Nephron (organoid): ENCODE measurements at regions not wholly inside any gene's neighbourhood (a gene's known extent, or its start where the extent isn't known, plus 50 kb on each side); places are given as distances from the start of the nearest gene placed in this dataset.

ENCODE experiments used
- H3K27ac Mint-ChIP-seq, 3 experiments: 2 replicates each; pipeline ENCODE4 v1.8.0; 2020; ENCODE audit warnings: mixed read lengths in 3 of 3, mild to moderate bottlenecking in 2 of 3, moderate library complexity in 1 of 3
- H3K27me3 Mint-ChIP-seq: 2 replicates; pipeline ENCODE4 v1.8.0; 2021; ENCODE audit warnings: low read depth, mild to moderate bottlenecking, moderate library complexity, mixed read lengths
- H3K36me3 Mint-ChIP-seq: 2 replicates; pipeline ENCODE4 v1.8.0; 2020; ENCODE audit warnings: low read depth, mixed read lengths
- H3K4me1 Mint-ChIP-seq: 2 replicates; pipeline ENCODE4 v1.8.0; 2020; ENCODE audit warnings: mixed read lengths
- H3K4me3 Mint-ChIP-seq, 3 experiments: 2 replicates each; pipeline ENCODE4 v1.8.0; 2020; ENCODE audit warnings: mild to moderate bottlenecking in 3 of 3, mixed read lengths in 3 of 3, moderate library complexity in 2 of 3
- H3K9me3 Mint-ChIP-seq: 2 replicates; pipeline ENCODE4 v1.8.0; 2020; ENCODE audit warnings: mixed read lengths
- TF ChIP-seq, protein P1 (sequence below), 3 experiments: fragments of 200-600 bp; sonication (generic); IDR thresholded peaks; one replicate each; pipeline ENCODE4 v1.5.0; 2021; ENCODE audit warnings: antibody characterized with exemption in 3 of 3; ENCODE audit not compliant: unreplicated experiment in 3 of 3

GRCh38 chr2:142533177-142533576, 344.3 kb upstream of the KYNU start:
- Mint-ChIP-seq H3K27ac (no peak overlapping the region), H3K4me3 (no peak overlapping the region), H3K36me3 (no peaks in the 10 kb centered on the region), H3K4me1 (no peaks in the 10 kb centered on the region), H3K9me3 (no peaks in the 10 kb centered on the region), H3K27me3 (no peaks in the 10 kb centered on the region)
- TF ChIP-seq, protein P1, sequence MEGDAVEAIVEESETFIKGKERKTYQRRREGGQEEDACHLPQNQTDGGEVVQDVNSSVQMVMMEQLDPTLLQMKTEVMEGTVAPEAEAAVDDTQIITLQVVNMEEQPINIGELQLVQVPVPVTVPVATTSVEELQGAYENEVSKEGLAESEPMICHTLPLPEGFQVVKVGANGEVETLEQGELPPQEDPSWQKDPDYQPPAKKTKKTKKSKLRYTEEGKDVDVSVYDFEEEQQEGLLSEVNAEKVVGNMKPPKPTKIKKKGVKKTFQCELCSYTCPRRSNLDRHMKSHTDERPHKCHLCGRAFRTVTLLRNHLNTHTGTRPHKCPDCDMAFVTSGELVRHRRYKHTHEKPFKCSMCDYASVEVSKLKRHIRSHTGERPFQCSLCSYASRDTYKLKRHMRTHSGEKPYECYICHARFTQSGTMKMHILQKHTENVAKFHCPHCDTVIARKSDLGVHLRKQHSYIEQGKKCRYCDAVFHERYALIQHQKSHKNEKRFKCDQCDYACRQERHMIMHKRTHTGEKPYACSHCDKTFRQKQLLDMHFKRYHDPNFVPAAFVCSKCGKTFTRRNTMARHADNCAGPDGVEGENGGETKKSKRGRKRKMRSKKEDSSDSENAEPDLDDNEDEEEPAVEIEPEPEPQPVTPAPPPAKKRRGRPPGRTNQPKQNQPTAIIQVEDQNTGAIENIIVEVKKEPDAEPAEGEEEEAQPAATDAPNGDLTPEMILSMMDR (IDR thresholded peaks at IDR 0.05; ENCODE audit: unreplicated experiment in 3 of 3): no peak

DNA sequence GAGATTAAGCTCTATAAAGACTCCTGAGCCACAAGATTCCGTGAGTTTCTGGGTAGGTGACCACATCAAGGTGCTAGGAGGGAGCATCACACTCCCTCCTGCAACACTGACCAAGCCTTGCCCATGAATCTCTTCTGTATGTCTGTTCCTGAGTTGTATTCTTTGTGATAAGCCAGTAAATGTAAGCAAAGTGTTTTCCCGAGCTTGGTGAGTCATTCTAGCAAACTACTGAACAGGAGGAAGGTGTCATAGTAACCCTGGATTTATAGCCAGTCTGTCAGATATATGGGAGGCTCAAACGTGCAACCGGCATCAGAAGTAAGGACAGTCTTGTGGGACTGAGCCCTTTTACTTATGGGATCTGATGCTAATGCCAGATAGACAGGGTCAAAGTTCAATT, 346.1 kb upstream of the KYNU start:
- Mint-ChIP-seq H3K4me3 (no peak overlapping the region), H3K4me1 (no peaks in the 10 kb centered on the region), H3K27ac (no peak overlapping the region), H3K36me3 (no peaks in the 10 kb centered on the region), H3K27me3 (no peaks in the 10 kb centered on the region), H3K9me3 (no peaks in the 10 kb centered on the region)
- TF ChIP-seq, protein P1 (IDR thresholded peaks at IDR 0.05; ENCODE audit: unreplicated experiment in 3 of 3): no peak

GRCh38 chr2:142525720-142526119, 351.7 kb upstream of the KYNU start:
- Mint-ChIP-seq H3K4me3 (no peak overlapping the region), H3K27ac (no peak overlapping the region), H3K4me1 (no peaks in the 10 kb centered on the region), H3K36me3 (no peaks in the 10 kb centered on the region), H3K9me3 (no peaks in the 10 kb centered on the region), H3K27me3 (no peaks in the 10 kb centered on the region)
- TF ChIP-seq, protein P1 (IDR thresholded peaks at IDR 0.05; ENCODE audit: unreplicated experiment in 3 of 3): no peak

- H3K36me3 Mint-ChIP-seq: no peaks in the 10 kb centered on the region
- H3K27me3 Mint-ChIP-seq: no peaks in the 10 kb centered on the region
- TF ChIP-seq, protein P1 (IDR thresholded peaks at IDR 0.05; ENCODE audit: unreplicated experiment in 3 of 3): no peak
- no peak overlapping the region for H3K4me3 Mint-ChIP-seq
- H3K27ac Mint-ChIP-seq: no peak overlapping the region
- no peaks in the 10 kb centered on the region for H3K4me1 Mint-ChIP-seq
- H3K9me3 Mint-ChIP-seq: no peaks in the 10 kb centered on the region
Measured at GRCh38 chr2:142521492-142521891, 356.0 kb upstream of the KYNU start.

DNA sequence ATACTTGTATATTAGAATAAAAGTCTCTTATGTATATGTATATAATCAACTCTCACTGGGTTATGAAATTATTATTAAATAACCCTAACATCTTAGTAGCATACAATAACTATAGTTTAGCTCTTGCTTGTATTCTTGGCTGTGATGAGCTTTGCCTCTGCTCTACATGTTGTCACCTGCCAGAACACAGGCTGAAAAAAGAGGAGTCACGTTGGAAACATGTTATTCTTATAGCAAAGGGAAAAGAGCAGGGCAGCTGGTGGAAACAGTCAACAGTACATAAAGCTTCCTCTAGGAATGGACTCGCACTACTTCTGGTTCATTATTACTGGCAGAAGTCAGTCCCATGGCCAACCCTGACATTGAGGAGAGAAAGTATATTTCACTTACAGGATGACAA, 362.0 kb upstream of the KYNU start:
- Mint-ChIP-seq H3K27ac (no peak overlapping the region), H3K9me3 (no peaks in the 10 kb centered on the region), H3K27me3 (no peaks in the 10 kb centered on the region), H3K4me1 (no peaks in the 10 kb centered on the region), H3K4me3 (no peak overlapping the region), H3K36me3 (no peaks in the 10 kb centered on the region)
- TF ChIP-seq, protein P1 (IDR thresholded peaks at IDR 0.05; ENCODE audit: unreplicated experiment in 3 of 3): no peak

DNA sequence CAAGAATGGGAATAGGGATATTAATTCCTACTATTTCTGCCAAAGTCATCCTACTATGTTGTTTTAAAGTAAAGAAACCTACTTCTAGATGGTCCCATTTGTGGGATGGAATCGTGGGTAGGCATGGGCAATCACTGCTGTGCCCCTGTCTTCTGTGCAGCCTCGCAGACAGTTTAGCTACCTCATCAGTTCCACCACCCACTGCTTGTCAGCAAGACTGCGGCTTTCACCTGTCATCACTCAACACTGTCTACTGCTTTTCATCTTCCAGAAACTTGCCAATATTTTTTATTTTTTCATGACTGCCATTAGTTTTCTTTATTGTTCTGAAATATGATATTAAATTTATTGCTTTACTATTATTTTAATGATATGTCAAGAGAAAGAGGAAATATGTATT, 368.1 kb upstream of the KYNU start:
- no peaks in the 10 kb centered on the region for H3K9me3 Mint-ChIP-seq
- H3K4me3 Mint-ChIP-seq: no peak overlapping the region
- no peaks in the 10 kb centered on the region for H3K27me3 Mint-ChIP-seq
- TF ChIP-seq, protein P1 (IDR thresholded peaks at IDR 0.05; ENCODE audit: unreplicated experiment in 3 of 3): no peak
- H3K4me1 Mint-ChIP-seq: no peaks in the 10 kb centered on the region
- no peak overlapping the region for H3K27ac Mint-ChIP-seq
- H3K36me3 Mint-ChIP-seq: no peaks in the 10 kb centered on the region
